HuH-7.5 (cell line): ENCODE measurements at regions not wholly inside any gene's neighbourhood (a gene's known extent, or its start where the extent isn't known, plus 50 kb on each side); places are given as distances from the start of the nearest gene placed in this dataset.
"Not testable (repeated sequence)": the region's sequence is repeated elsewhere in the genome, so short reads cannot be mapped to it uniquely, and the experiment has no call there.

Source experiments
- DNase-seq: peaks from one replicate; pipeline ENCODE4 v3.0.0; 2011; ENCODE audit warnings: low spot score

- peak; percentile 2 for DNase-seq
Measured at GRCh38 chr13:89361909-89362308, 1690.7 kb downstream of the SLITRK5 start.

- DNase-seq, result no peak
Measured at GRCh38 chr13:89363144-89363543, 1692.0 kb downstream of the SLITRK5 start.

GRCh38 chr13:89372193-89372592 is 1701.0 kb downstream of the SLITRK5 start:
- DNase-seq, result no peak

- DNase-seq, result no peak
Measured at GRCh38 chr13:89375839-89376238, 1704.7 kb downstream of the SLITRK5 start.

DNA sequence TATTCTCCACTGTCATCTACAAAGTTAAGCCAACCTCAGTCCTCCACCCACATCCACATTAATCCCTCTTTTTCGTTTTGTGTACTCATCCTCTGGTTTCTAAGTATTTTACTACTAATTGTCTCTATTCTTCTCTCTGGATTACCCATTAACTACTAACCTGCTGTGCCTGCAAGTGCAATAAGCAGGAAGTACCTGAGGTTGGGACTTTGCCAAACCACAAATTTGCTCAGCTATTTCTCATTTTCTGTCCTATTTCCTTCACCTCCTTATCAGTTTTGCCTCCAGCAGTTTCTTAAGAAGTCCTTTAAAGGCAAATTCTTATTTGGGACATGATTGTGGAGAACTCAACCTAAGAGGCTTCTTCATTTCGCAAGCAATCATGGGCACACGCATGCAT is 1708.9 kb downstream of the SLITRK5 start:
- DNase-seq, result no peak

DNA sequence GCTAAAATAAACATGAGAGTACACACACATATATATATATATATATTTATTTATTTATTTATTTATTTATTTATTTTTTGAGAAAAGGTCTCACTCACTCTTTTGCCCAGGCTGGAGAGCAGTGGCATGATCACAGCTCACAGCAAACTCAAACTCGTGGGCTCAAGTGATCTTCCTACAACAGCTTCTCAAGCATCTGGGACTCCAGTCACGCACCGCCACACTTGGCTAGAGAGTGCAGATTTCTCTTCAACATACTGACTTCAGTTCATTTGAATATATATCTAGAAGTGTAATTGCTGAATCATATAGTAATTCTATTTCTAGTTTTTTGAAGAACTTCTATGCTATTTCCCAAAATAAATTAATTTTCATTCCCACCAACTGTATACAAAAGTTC is 1711.8 kb downstream of the SLITRK5 start:
- DNase-seq, result no peak

- no peak for DNase-seq
Measured at GRCh38 chr13:89383891-89384290, 1712.7 kb downstream of the SLITRK5 start.

DNA sequence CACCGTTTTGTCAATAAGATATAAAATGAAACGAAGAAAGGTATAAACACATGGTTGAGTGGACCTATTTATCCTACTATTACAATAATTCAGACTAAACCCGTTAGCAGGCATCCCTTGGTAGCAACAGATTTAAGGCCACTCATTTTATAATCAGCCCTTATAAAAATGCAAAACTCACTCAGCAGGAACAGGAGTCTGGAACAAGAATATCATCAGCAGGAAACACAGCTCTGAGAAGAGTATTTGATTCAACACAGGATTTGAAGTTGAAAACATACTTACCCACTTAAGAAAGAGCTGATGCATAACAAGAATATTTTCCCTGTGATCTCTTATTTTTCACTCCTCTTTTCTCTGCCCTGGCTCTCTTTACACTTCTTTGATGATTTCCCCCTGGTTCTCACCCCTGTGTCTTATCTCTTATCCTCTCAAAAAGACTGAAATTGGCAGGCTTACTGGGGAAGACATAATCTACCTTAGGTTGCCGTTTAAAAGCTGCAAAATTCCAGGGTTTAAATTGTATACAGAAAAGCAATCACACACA is 1722.7 kb downstream of the SLITRK5 start:
- no peak for DNase-seq

DNA sequence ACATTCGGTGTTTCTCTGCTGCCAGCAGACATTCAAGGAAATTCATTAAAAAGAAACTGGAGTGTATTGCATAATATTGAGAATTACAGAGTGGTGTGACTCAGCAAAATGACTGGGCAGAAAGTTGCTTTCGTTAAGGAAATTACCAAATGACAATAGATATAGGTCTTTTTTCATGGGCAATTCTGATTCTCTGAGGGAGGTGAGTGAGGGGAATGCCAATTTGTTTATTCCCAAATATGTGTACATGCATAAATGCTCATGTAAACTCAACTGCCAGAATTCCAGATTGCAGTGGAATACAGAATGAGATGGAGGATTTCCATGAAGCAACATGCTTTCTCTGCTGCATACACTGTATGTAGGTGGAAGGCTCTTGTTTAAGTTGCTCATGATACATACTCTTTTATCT is 1730.1 kb downstream of the SLITRK5 start:
- no peak for DNase-seq

- no peak for DNase-seq
Measured at GRCh38 chr13:89402211-89402610, 1731.0 kb downstream of the SLITRK5 start.

- DNase-seq, result not testable (repeated sequence)
Measured at GRCh38 chr13:89406096-89406495, 1734.9 kb downstream of the SLITRK5 start.

GRCh38 chr13:89407357-89407756 is 1736.2 kb downstream of the SLITRK5 start:
- DNase-seq, result no peak

DNA sequence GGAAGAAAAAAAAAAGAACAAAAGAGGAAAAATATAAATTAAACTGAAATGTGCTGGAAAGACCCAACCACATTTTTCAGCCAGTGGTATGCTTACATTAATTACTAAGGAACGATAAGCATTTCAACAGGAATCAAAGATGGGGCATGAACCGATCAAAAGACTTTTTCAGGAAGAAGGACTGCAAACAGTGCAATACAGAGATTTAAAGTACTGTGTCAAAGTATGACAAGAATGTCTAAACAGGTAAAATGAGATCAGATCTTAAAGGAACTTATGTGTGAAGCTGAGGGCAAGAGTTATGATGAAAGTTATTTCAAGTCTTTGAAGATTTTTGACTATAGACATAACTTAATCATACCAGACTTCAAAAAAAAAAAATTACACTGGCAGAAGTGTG is 1761.8 kb downstream of the SLITRK5 start:
- DNase-seq, result no peak

GRCh38 chr13:89434624-89435023 is 1763.5 kb downstream of the SLITRK5 start:
- DNase-seq, result not testable (repeated sequence)

DNA sequence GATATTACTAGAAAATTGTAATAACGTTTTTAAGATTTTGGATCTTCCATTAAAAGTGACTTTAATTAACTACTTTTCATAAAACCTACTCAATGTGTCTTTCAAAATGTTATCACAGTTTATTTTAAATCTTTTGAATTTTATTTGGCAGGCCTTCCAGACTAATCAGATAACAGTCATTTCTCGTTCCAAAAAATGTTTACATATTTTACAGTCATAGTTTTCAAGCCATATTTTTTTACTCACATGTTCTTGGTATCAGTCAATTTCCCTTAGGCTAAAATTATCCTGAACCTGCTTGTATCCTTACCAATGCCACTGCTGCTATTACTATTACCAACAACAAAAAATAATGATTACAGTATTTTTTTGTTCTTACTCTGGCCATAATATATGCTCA is 1783.5 kb downstream of the SLITRK5 start:
- no peak for DNase-seq

- no peak for DNase-seq
Measured at GRCh38 chr13:89455225-89455624, 1784.1 kb downstream of the SLITRK5 start.

DNA sequence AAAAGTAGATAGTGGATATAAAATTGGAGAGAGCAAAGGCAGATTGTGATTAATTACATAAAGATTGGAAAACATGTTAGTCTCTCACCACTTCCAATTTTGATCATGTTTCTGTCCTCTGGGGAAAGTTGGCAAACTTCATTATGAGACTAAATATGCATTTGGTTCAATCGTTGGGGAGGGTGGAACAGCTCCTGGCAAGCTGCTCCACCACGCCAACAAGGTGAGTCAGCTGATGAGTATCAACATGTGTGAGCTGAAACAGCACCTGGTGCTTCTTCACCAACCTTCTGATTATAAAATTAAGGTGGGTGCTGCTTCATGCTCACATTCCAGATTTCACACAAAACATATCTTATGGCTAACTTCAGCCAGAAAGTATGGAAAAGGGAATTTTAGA is 1784.6 kb downstream of the SLITRK5 start:
- no peak for DNase-seq

GRCh38 chr13:89457977-89458376 is 1786.8 kb downstream of the SLITRK5 start:
- DNase-seq, result no peak

DNA sequence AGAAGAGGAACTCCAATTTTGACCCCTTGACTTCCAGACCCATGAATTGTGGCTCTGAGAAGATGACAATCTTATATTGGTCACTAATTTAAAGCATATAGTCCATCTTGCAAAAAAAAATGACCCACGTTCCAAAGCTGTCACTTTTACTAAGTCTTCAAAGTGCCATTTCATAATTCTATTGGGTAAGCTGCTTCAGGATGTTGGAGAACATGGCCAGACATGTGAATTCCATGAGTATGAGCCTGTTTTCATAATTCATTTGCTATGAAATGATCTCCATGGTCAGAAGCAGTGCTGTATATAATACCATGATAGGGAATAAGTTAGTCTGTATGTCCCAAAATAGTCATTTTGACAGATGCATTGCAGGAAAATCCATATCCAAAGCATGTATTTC is 1787.3 kb downstream of the SLITRK5 start:
- no peak for DNase-seq

- not testable (repeated sequence) for DNase-seq
Measured at GRCh38 chr13:89460895-89461294, 1789.7 kb downstream of the SLITRK5 start.

GRCh38 chr13:89465366-89465765 is 1794.2 kb downstream of the SLITRK5 start:
- DNase-seq, result no peak

GRCh38 chr13:89468081-89468480 is 1796.9 kb downstream of the SLITRK5 start:
- DNase-seq, result no peak

DNA sequence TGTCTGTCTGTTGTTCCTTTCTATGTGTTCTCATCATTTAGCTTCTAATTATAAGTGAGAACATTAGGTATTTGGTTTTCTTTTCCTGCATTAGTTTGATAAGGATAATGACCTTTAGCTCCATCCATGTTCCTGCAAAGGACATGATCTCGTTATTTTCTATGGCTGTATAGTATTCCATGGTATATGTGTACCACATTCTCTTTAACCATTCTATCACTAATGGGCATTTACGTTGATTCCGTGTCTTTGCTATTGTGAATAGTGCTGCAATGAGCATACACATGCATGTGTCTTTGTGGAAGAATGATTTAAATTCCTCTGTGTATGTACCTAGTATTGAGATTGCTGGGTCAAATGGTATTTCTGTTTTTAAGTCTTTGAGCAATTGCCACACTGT is 1799.7 kb downstream of the SLITRK5 start:
- no peak for DNase-seq

- DNase-seq, result no peak
Measured at GRCh38 chr13:89474432-89474831, 1803.3 kb downstream of the SLITRK5 start.

DNA sequence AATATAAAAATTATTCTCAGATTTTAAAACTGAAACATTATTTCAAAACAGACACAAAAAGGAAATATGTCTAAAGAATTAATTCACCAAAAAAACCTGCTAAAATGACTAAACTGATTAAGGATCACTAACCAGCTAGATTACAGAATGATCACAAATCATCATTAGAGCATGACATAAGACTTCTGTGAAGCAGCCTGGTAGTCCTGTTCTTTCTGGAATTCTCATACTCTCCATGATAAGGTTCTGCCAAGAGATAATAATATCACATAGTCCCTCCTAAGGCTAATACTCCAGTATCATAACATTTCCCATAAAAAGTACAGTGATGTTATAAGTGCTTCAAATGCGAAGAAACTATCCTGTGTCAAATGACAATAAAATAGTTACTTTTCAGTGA is 1814.9 kb downstream of the SLITRK5 start:
- DNase-seq, result no peak
